ENCODE measurements at regions not wholly inside any gene's neighbourhood (a gene's known extent, or its start where the extent isn't known, plus 50 kb on each side); places are given as distances from the start of the nearest gene placed in this dataset.

DNA sequence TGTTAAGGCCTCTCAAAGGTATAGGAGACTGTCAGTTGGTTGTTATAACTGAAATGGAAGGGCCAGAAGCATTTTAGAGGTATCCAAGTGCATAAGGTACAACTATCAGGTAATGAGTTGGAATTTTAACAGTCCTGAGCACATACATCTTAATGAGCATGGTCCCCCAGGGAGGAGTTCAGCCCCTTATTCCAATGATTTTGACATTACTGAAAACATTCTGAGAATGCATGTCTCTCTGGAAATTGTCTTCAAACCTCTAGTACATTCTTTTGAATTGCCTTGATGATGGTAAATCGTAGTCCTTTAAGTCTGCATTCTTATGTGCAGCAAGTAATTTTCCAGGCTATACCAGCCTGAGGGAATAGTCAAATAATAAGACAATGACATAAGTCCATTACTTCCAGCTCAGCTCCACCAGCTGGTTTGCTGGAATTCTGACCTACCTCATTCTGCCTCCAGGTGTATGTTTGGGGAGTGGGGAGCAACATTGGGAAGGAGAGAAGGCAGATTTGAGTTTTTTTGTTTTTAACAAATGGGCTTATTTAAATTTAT is 239.2 kb downstream of the MSRB3 start:
- DNase-seq: no peak

DNA sequence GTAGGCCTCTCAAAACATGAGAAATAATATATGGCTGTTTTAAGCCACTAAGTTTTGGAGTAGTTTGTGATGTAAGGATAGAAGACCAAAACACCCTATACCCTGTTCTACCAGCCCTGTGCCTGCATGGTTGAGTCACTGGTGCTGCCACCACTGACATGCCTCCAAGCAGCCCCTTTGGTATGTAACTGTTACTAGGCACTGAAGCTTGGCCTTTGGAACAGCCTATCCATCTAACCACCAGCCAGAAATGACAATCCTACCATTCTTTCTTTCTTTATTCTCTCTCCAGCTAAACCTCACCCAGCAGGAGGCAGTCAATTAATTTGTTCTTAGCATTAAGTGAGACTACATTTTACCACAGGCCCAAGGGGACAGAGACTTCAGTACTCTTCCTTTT is 240.3 kb downstream of the MSRB3 start:
- DNase-seq: peak; percentile 58

DNA sequence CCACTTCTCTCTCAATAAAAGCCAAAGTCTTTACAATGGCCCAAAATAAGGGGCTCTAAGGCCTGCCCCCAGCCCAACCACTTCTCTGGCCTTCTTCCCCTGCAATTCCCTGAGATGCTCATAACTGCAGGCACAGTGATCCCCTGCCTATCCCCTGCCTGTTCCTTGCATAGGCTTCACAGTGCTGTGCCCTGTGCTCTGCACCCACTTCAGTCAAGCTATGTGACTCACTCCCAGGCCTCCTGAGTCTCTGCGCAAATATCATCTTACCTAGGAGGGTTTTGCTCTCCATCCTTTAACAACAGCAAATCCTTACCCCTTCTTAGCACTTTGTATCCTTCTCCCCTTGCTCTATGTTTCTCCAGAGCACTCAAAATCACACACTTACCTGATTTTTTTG is 242.2 kb downstream of the MSRB3 start:
- DNase-seq: no peak

DNA sequence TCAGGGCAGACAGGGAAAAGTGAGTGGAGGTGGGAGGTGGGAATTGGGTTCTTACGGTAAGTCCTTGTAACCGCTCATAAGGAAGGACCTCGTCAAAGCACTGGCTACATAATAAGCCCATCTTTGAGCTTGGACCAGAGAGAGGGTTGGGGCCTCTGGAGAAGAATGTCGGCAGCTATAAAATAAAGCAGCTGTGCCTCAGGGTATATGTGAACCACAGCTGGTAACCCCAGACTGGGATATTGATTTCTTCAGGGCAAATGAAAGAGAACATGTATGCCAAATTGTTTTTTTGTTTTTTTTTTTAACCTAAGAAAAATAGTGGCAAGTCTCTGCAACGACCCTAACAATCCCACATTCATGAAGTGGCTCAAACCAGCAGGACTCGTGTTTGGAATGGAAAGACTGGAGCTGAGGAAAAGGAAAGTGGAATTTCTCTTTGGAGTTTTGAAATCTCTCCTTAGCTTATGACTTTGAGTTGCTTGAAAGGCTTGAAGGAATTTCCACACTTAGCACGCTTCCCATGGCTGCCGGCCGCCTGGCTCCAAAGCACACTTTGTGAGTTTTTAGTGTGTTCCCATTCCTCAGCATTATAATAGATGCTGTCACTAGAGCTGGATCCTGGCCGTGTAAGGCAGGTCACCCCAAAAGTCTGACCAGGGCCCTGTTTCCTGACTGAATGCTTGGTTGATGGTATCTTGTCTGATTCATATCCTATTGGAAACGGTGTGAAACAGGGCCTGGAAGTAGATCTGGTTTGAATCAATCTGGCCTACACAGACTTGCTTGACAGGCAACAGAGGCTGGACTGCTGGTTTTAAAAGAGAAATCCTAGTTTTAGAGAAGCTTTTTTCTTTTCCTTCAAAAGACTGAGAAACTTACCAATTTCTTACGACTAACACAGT is 244.7 kb downstream of the MSRB3 start:
- peak; percentile 73 for DNase-seq

DNA sequence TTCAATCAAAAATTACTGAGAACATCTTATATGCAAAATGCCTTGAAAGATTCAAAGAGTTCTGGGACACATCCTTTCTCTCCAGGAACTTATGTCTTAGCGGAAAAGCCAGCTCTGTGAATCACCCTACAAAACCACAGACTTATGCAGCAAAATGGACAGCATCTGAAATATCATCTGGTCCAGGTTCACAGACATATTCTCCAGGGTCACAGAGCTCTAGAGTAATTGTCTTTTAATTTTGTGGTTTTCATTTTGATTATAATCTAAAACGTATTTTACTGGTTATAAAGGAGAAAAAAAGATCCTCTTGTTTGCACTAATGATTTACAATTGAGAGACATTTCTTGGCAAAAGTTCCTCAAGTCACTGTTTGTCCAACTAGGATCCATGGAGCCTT is 246.2 kb downstream of the MSRB3 start:
- peak; percentile 94 for DNase-seq

DNA sequence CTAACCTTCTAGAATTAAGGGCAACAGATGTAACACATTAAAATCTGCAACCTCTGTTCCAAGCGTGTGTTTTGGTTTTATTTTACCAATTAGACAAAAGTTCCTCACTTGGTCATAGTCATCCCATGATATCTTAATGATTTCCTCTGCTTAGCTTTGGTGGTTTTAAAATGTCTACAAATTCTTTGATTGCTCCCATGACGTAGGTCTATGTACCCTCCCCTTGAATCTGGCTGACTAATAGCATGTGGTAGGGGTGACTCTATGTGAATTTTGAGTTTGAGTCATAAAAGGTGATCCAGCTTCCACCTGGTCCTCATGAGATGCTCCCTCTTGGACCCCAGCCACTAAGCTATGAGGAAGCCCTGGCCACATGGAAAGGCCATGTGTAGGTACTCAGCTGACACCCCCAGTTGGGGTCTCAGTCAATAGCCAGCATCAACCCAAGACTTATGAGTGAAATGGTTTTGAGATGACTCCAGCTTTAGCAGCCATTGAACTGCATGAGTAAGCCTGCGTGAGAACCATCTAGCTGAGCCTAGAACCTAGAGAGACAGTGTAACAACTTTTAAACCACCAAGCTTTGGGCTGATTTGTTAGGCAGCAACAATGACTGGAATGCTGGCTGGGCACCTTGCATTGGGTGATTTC is 247.1 kb downstream of the MSRB3 start:
- DNase-seq: peak; percentile 96

DNA sequence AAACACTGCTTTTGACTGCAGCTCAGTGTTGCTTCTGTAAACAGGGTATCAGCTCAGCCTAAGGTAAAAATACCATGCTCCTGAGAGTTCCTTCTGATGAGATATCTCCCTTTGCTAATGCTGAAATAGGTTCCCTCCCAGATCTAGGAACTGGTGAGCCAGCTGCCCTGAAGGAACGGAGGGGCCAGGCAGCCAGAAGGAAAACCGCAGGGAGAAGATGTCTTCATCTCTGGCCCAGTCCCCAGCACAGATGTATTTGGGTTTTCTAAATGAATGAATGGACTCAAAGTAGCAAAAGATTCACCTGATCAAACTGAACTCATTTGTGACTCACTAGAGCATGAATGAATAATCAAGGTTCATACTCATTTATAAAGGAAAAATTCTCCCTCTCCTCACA is 247.8 kb downstream of the MSRB3 start:
- DNase-seq: peak; percentile 36

DNA sequence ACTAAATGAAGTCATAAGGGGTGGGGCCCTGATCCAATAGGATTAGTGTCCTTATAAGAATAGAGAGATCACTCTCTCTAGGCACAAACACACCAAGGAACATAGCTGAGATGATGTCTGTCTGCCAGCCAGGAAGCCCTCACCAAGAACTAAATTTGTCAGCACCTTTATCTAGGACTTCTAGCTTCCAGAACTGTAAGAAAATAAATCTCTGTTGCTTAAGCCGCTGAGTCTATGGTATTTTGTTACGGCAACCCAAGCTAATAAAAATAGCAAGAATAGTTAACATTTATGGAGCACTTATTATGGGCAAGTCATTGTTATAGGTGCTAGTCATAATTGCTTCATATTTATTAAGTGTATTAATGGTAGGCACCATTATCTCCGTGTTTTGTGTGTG is 249.6 kb downstream of the MSRB3 start:
- no peak for DNase-seq

DNA sequence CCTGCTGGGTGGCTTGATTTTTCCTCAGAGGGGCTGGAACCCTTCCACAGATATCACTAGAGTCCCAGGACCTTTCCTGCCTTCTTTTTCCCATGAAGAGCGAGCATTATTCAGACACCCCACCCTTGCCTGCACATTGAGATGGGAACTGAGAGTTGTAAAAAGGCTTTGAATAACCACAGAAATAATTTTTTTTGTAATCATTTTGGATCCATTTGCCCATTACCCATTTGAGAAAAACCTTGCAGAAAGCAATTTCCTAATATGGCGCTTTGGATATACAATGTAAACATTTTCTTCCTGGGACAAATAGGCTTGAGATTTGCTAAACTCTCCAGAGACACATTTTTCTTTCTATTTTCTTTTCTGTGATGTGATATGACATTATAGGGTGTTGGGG is 250.6 kb downstream of the MSRB3 start:
- no peak for DNase-seq

DNA sequence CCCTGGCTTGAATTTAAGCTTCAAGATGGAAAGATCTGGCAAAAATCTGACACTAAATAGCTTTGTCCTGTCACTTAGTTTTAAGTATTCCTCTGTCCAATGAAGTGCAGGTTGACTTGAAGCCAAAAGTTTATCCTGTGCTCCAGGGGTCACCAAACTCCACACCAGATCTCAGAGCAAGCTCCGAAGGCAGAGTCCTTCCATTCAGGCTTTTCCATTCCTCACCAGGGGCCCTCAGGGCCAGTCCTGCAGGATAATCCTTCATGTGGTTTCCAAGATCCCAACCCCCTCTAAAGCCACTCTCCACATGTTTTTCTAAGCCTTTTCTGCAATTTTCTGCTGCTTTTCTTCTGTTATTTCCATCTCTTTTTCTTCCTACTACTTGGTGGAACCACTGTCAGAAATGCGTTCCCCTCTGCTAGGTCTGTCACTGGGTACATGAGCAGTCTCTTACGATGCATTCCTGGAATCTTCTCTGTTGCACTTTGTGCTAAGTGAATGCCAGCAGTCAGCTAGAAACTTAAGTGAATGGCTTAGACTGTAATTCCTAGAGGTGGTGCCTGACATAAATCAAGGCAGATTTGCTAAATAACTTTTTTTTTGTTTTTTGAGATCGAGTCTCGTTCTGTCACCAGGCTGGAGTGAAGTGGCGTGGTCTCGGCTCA is 251.4 kb downstream of the MSRB3 start:
- no peak for DNase-seq

DNA sequence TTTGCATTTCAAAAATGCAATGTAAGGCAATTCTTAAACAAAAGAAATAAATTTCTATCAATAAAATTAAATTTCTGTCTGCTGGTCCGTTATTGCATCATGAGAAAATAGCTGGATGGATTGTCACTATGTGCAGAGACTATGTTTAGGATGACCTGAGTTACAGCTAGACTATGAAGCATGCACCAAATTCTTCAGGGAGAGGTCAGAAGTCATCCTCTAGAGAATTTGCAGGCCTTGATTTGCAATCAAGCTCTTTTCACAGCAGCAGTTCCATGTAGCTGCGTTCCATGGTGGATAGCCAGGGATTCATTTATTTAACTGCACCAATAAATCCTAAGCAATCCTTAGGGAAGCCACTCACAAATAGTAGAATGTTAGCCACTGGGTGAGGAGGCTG is 253.7 kb downstream of the MSRB3 start:
- DNase-seq: peak; percentile 88

DNA sequence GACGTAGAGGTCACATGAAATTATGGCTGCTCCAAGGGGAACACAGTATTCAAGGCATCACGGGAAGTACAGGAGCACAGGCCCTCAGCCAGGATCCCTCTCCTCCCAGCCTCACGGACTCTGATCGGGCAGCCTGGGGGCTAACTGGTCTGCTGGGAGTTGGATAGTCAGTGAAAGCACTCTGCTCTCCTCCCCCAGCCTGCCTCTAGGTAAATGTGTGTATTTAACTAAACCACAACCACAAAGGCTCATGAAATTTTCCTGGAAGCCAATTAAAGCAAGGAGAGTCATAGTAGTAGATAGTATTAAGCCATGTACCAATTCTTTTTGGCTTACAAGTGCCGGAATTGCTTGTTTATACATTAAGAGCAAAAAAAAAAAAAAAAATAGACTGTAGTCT is 254.3 kb downstream of the MSRB3 start:
- DNase-seq: peak; percentile 96

DNA sequence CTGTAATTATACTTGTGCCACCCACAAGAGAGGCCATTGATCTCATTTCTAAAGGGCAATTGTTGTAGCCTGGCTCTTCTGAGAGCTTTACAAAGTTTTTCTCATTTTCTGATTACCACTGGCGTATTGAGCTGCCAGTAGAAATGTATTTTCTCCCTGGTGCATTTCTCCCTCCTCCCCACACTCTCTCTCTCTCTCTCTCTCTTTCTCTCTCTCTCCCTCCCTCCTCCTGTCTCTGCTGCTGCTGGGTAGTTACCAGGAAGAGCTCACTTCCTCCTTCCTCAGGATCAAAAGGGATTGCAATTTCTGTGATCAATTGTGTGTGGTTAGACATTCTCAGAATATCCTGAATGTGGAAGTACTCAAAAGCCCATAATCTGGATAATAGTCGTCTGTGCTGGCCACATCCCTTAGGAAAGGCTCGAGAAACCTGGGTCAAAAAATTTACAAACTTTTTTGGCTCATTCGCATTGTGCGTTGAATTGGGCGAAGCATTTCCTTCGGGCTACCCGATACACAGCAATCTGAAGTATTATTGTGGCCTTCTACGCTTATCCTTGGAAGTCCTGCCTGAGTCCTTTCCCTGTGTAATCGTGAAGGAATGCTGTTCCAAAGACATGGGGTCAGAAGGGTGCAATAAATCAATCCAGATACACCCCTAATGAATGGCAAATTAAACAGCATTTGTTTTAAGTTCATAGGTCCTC is 254.8 kb downstream of the MSRB3 start:
- DNase-seq: peak; percentile 88

DNA sequence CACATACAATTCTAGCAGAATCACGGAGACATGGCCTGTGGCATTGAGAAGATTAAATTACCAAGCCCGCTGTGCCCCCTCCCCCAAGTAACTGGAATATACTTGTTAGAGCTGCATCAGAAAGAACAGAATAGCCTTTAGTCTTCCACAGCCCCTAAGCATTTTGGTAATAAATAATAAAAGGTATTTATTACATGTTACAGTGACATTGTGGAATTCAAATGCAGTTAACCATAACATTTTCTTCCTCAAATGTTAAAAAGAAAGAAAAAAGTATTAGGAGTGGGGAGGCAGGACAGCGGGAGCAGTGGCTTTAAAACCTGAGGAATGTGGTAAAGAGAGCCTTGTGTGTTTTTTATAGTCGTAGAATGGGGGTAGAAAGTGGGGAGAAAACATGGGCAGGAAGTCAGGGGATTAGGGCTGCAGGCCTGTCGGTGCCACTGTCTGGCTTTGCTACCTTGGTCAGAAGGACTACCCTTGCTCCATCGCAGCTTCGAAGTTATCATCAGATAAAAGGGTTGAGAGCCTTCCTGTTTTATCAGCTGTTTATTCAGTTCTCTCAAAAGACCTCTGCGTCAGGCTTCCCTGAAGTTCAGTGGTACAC is 255.9 kb downstream of the MSRB3 start:
- peak; percentile 82 for DNase-seq

DNA sequence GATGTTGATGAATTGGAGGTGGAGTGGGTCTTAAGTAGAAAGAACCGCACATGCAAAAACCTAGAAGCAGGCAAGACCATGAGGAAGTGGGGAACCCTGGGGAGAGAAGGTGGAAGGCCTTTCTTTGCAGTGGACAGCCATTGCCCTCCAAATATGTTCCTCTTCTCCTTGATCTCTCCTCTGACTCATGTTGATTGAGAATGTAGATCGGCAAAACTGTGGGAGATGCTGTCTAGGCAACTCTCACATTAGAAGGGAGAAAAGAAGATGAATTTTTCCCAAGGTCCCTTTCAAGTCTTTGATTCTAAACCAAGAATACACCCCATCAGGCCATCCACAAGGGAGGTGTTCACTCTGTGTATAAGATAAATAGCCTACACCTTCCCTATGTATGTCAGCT is 257.5 kb downstream of the MSRB3 start:
- no peak for DNase-seq

DNA sequence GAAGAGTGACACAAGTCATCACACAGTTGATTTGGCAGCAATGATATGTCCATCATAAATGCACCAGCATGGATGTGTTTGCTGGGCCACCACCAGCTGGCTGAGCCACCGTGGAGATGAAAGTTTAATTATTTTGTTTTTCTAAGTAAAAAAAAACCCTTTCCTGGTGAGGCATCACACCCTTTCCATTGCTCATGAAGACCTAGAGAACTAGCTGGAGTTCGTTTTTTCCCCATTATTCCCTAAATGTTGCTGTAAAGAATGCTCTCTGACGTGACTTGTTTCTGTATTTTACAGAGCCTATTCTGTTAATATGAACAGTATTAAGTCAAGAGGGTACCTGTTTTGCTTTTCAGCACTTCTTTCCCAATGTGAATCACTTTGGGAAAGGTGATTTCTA is 257.9 kb downstream of the MSRB3 start:
- no peak for DNase-seq

DNA sequence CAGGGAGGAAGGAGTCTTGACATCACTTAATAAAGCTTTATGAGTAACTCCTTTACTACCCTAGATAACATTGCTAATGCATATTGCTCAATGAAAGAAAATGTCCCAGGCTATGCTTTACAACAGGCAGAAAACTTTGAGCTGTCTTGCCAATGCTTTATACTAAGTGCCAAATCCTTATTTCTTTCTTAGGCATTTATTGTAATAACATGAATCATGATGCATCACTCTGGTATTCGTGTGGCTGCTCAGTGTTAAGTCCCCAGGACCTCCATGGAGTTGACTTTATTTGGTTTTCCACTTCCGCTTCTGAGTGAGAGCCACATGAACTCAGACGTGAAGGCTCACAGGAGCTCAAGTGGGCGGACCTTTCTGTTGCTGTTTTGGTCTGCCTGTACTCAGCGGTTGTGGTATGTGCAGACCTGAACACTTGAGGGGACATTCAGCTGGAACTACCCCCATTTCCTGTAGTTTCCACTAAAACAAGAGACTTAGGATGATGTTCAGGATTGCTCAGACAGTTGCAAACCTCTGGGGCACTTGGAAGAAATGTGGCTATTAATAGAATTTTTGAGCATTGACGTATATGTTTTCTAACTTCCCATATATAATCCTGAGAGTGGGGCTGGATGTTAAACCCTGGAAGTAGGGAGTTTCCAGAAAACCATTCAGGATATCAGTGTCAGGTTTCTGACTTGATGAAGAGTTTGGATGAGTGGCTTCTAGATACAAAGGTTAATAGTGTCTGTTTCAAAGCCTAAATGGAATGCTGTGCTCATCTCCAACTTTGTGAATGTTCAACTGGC is 258.6 kb downstream of the MSRB3 start:
- peak; percentile 100 for DNase-seq

DNA sequence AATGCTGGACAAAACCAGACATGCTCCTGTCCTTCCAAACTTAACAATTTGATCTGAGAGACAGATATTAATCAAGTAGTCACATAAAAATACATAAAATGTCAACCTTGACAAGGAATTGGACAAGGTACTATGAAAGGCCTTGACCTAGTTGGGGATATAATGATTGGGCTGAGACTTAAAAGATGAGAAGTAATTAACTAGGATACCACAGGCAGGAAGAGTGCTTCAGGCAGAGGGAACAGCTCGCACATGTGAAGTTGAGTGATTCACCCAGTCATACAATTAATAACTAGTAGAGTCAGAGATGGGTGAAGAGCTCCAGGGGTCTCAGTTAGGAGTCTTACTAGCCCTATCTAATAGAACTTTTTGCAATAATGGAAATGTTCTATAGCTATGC is 259.5 kb downstream of the MSRB3 start:
- no peak for DNase-seq

DNA sequence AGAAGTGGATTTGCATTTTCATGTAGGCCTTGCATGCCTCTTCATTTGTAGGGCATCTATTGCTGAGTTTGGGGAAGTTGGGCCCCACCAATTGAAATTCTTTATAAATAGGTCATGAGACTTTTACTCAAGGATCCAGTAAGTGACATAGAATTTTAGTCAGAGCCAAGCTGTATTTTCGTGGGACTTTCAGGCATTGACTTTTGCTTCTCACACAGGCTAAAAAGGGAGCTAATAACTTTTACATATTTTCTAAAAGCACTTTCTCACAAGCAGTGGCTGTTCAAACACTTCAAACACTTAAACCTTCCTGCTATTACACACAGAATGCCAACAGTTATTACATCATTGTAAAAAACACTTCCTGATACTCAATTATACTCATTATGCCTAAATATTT is 260.5 kb downstream of the MSRB3 start:
- DNase-seq: no peak

DNA sequence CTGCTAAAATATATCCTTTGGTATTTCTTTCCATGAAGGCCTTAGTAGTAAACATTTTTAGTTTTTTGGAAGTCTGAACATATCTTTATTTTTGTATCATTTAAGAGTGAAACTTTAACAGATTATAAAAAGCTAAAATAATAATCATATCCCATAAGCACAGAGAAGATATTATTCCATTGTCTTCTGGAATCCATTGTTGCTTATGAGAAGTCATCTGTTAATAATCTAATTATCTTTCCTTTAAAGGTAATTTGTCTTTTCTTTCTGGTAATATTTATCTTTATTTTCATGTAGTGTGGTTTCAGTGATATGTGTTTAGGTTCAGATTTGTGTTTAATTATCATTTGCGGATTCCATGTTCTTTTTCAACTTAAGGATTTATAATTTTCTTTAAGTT is 261.7 kb downstream of the MSRB3 start:
- DNase-seq: peak; percentile 46

DNA sequence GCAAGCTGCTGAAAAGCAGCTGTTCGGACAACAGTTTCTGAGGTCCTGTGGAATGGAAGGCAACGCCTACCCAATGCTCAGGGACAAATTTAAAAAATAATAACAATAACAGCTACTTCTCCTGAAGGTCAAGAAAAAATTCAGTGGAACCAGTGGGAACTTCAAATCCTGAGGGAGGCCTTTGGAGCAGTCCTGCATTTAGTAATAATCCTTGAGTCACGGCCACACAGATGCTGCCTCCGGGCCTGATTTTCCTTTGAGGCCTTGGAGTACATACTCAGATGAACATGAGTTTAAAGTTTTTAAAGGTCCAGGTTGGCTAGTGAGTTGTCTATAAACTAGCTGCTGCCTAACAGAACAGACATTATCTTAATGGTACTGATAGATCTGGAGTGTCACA is 268.0 kb downstream of the MSRB3 start:
- no peak for DNase-seq
